GM23248 (cell line): ENCODE measurements at regions not wholly inside any gene's neighbourhood (a gene's known extent, or its start where the extent isn't known, plus 50 kb on each side); places are given as distances from the start of the nearest gene placed in this dataset.

ENCODE experiments used
- DNase-seq: peaks from one replicate; pipeline ENCODE4 v3.0.0-alpha.2; 2015
- H2AFZ ChIP-seq: fragments of 200-600 bp; sonication (generic); 2 replicates; pipeline ENCODE4 v1.6.1; 2016; ENCODE audit warnings: antibody characterized with exemption
- H3F3A ChIP-seq: fragments of 200-600 bp; sonication (generic); 2 replicates; pipeline ENCODE4 v1.6.1; 2016; ENCODE audit warnings: mild to moderate bottlenecking, antibody characterized with exemption, mixed run types; ENCODE audit not compliant: insufficient read depth
- H3K27ac ChIP-seq: fragments of 200-600 bp; sonication (generic); 2 replicates; pipeline ENCODE4 v1.5.1; 2016; ENCODE audit warnings: mild to moderate bottlenecking
- H3K27me3 ChIP-seq: fragments of 200-600 bp; sonication (generic); replicated peaks from 2 replicates; pipeline ENCODE4 v1.6.1; 2016; ENCODE audit warnings: mild to moderate bottlenecking; ENCODE audit not compliant: insufficient read depth
- H3K36me3 ChIP-seq: fragments of 200-600 bp; sonication (generic); 2 replicates; pipeline ENCODE4 v1.6.1; 2016; ENCODE audit warnings: low read depth, mild to moderate bottlenecking
- H3K4me1 ChIP-seq: fragments of 200-600 bp; sonication (generic); 2 replicates; pipeline ENCODE4 v1.6.1; 2016; ENCODE audit warnings: mild to moderate bottlenecking; ENCODE audit not compliant: insufficient read depth
- H3K4me2 ChIP-seq: fragments of 200-600 bp; sonication (generic); one replicate; pipeline ENCODE4 v1.6.1; 2016; ENCODE audit warnings: mild to moderate bottlenecking; ENCODE audit not compliant: unreplicated experiment
- H3K4me3 ChIP-seq: fragments of 200-600 bp; sonication (generic); 2 replicates; pipeline ENCODE4 v1.5.1; 2016; ENCODE audit warnings: mild to moderate bottlenecking
- H3K79me2 ChIP-seq: fragments of 200-600 bp; sonication (generic); 2 replicates; pipeline ENCODE4 v1.6.1; 2016; ENCODE audit warnings: mild to moderate bottlenecking; ENCODE audit not compliant: insufficient read depth
- H3K9ac ChIP-seq: fragments of 200-600 bp; sonication (generic); 2 replicates; pipeline ENCODE4 v1.6.1; 2016; ENCODE audit warnings: mild to moderate bottlenecking
- H3K9me2 ChIP-seq: fragments of 200-600 bp; sonication (generic); 2 replicates; pipeline ENCODE4 v1.6.1; 2016; ENCODE audit warnings: mixed run types, mild to moderate bottlenecking, moderate library complexity; ENCODE audit not compliant: insufficient read depth
- H3K9me3 ChIP-seq: fragments of 200-600 bp; sonication (generic); one replicate; pipeline ENCODE4 v1.6.1; 2017; ENCODE audit warnings: low read depth
- H4K20me1 ChIP-seq: fragments of 200-600 bp; sonication (generic); 2 replicates; pipeline ENCODE4 v1.6.0; 2016; ENCODE audit not compliant: insufficient read depth
- EZH2 ChIP-seq: fragments of 200-600 bp; sonication (generic); IDR thresholded peaks from 2 replicates; pipeline ENCODE4 v1.6.1; 2018; ENCODE audit warnings: antibody characterized with exemption, mild to moderate bottlenecking; ENCODE audit not compliant: insufficient read depth, poor library complexity, severe bottlenecking
- EZH2phosphoT487 ChIP-seq: fragments of 200-600 bp; sonication (generic); IDR thresholded peaks from 2 replicates; pipeline ENCODE4 v1.6.1; 2018; ENCODE audit warnings: antibody characterized with exemption, moderate library complexity, mild to moderate bottlenecking, low read depth; ENCODE audit not compliant: insufficient read depth
- WGBS, 2 experiments: methylation state at CpG; one replicate each; pipeline ENCODE4 v1.1.6; 2015 to 2017; ENCODE audit warnings: low lambda C conversion rate in 2 of 2, low coverage in 1 of 2; ENCODE audit errors: missing lambda C conversion rate in 2 of 2; 5-methylcytosine and 5-hydroxymethylcytosine counted together
- in situ Hi-C: fragments of 300-500 bp; cut with MboI; formaldehyde crosslinking; loops from 2 replicates; pipeline ENCODE4 v1.15.0; 2020

- H3K4me1 ChIP-seq = no peaks in the 10 kb centered on the region
- no peak overlapping the region for H3K4me2 ChIP-seq
- no peaks in the 10 kb centered on the region for H3K36me3 ChIP-seq
- no peaks in the 10 kb centered on the region for H4K20me1 ChIP-seq
- no peaks in the 10 kb centered on the region for H3K27me3 ChIP-seq
- H3K9me2 ChIP-seq = no peaks in the 10 kb centered on the region
- TF ChIP-seq EZH2 = no peak
- TF ChIP-seq EZH2phosphoT487 = no peak
- H3K9ac ChIP-seq = no peak overlapping the region
- no peak for DNase-seq
- no peaks in the 10 kb centered on the region for H3K79me2 ChIP-seq
- no peak overlapping the region for H3K27ac ChIP-seq
- H2AFZ ChIP-seq = no peak overlapping the region
- H3F3A ChIP-seq = no peaks in the 10 kb centered on the region
- H3K4me3 ChIP-seq = no peak overlapping the region
- no peaks in the 10 kb centered on the region for H3K9me3 ChIP-seq
- in situ Hi-C loops = no loop called here
- 20 to 28% methylated on average over 2 of the region's 2 CpGs for WGBS, 2 experiments
Observed at GRCh38 chr2:123456416-123456815, 568.7 kb upstream of the CNTNAP5 start.

- Histone ChIP-seq H4K20me1 (no peaks in the 10 kb centered on the region), H3K9ac (no peak overlapping the region), H3K9me3 (no peaks in the 10 kb centered on the region), H3K27ac (no peak overlapping the region), H3F3A (no peaks in the 10 kb centered on the region), H3K79me2 (no peaks in the 10 kb centered on the region), H3K27me3 (no peaks in the 10 kb centered on the region), H3K4me3 (no peak overlapping the region), H3K9me2 (no peaks in the 10 kb centered on the region), H3K4me1 (no peaks in the 10 kb centered on the region), H3K36me3 (no peaks in the 10 kb centered on the region), H2AFZ (no peak overlapping the region), H3K4me2 (no peak overlapping the region)
- DNase-seq = no peak
- no peak for TF ChIP-seq EZH2
- TF ChIP-seq EZH2phosphoT487 = no peak
- in situ Hi-C loops = no loop called here
Observed at GRCh38 chr2:123463886-123464285, 561.2 kb upstream of the CNTNAP5 start.

- H3K4me1 ChIP-seq = no peaks in the 10 kb centered on the region
- in situ Hi-C loops = no loop called here
- WGBS, 2 experiments = 0% methylated on average over 1 of the region's 1 CpG
Observed at GRCh38 chr2:123468071-123468470, 557.0 kb upstream of the CNTNAP5 start.

GRCh38 chr2:123481406-123481805, 543.7 kb upstream of the CNTNAP5 start:
- Histone ChIP-seq H3K79me2 (no peaks in the 10 kb centered on the region), H3K27ac (no peak overlapping the region), H4K20me1 (no peaks in the 10 kb centered on the region), H3K9ac (no peak overlapping the region), H3K36me3 (no peaks in the 10 kb centered on the region), H3K4me1 (no peaks in the 10 kb centered on the region), H3K4me2 (no peak overlapping the region), H3K9me2 (no peaks in the 10 kb centered on the region), H2AFZ (no peak overlapping the region), H3K9me3 (no peaks in the 10 kb centered on the region), H3K4me3 (no peak overlapping the region), H3K27me3 (no peaks in the 10 kb centered on the region), H3F3A (no peaks in the 10 kb centered on the region)
- in situ Hi-C loops = no loop called here
- WGBS, 2 experiments = 26 to 36% methylated on average over 3 of the region's 3 CpGs
- no peak for TF ChIP-seq EZH2
- TF ChIP-seq EZH2phosphoT487 = no peak
- no peak for DNase-seq

More at GRCh38 chr2:123468071-123468470, 557.0 kb upstream of the CNTNAP5 start:
- Histone ChIP-seq H3K36me3 (no peaks in the 10 kb centered on the region), H3K27me3 (no peaks in the 10 kb centered on the region), H3F3A (no peaks in the 10 kb centered on the region), H2AFZ (no peak overlapping the region), H3K27ac (no peak overlapping the region), H4K20me1 (no peaks in the 10 kb centered on the region), H3K4me3 (no peak overlapping the region), H3K9ac (no peak overlapping the region), H3K9me3 (no peaks in the 10 kb centered on the region), H3K79me2 (no peaks in the 10 kb centered on the region), H3K9me2 (no peaks in the 10 kb centered on the region), H3K4me2 (no peak overlapping the region)
- DNase-seq = no peak
- no peak for TF ChIP-seq EZH2
- TF ChIP-seq EZH2phosphoT487 = no peak

GRCh38 chr2:123485056-123485455, 540.0 kb upstream of the CNTNAP5 start:
- Histone ChIP-seq H3K9me2 (no peaks in the 10 kb centered on the region), H3K27ac (no peak overlapping the region), H3F3A (no peaks in the 10 kb centered on the region), H3K9ac (no peak overlapping the region), H3K4me3 (no peak overlapping the region), H2AFZ (no peak overlapping the region), H4K20me1 (no peaks in the 10 kb centered on the region), H3K36me3 (no peaks in the 10 kb centered on the region), H3K79me2 (no peaks in the 10 kb centered on the region), H3K27me3 (no peaks in the 10 kb centered on the region), H3K4me2 (no peak overlapping the region), H3K4me1 (no peaks in the 10 kb centered on the region), H3K9me3 (no peaks in the 10 kb centered on the region)
- in situ Hi-C loops = no loop called here
- 3 to 6% methylated on average over 1 of the region's 1 CpG for WGBS, 2 experiments
- TF ChIP-seq EZH2 = no peak
- no peak for TF ChIP-seq EZH2phosphoT487
- no peak for DNase-seq
